ENCODE measurements at regions not wholly inside any gene's neighbourhood (a gene's known extent, or its start where the extent isn't known, plus 50 kb on each side); places are given as distances from the start of the nearest gene placed in this dataset.

GRCh38 chr18:21997207-21998143 is 171.9 kb upstream of the GATA6 start:
- peak overlapping the region; percentile 90 for H3K27ac ChIP-seq

DNA sequence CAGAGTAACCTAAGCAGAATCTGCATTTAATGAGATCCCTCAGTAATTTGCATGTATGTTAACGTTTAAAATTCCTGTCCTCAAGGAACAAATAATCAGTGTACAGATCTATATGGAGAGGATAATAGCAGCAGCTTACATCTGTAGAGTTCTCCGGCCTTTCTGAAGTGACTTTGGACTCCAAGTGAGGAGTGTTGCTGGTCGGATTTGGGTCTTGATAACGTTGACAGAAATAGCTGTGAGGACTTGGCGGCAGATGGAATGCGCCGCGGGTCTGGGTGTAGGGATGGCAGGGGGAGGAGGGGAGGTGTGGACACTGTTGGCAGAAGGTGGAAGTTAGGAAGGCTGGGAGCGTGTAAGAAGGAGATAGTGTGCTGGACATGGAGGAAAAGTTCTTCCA is 170.9 kb upstream of the GATA6 start:
- no peaks in the 10 kb centered on the region for H3K36me3 ChIP-seq
- DNase-seq (ENCODE audit: low read depth in 1 of 2, low spot score in 1 of 2), result peak; percentile 18 to 81
- no peaks in the 10 kb centered on the region for H3K27me3 ChIP-seq
- no peak overlapping the region for H3K4me3 ChIP-seq
- peaks cover 55% of the 10 kb centered on the region for H3K4me1 ChIP-seq (ENCODE audit: low read depth)
- peak overlapping the region; percentile 90 for H3K27ac ChIP-seq
- TF ChIP-seq, protein P1, sequence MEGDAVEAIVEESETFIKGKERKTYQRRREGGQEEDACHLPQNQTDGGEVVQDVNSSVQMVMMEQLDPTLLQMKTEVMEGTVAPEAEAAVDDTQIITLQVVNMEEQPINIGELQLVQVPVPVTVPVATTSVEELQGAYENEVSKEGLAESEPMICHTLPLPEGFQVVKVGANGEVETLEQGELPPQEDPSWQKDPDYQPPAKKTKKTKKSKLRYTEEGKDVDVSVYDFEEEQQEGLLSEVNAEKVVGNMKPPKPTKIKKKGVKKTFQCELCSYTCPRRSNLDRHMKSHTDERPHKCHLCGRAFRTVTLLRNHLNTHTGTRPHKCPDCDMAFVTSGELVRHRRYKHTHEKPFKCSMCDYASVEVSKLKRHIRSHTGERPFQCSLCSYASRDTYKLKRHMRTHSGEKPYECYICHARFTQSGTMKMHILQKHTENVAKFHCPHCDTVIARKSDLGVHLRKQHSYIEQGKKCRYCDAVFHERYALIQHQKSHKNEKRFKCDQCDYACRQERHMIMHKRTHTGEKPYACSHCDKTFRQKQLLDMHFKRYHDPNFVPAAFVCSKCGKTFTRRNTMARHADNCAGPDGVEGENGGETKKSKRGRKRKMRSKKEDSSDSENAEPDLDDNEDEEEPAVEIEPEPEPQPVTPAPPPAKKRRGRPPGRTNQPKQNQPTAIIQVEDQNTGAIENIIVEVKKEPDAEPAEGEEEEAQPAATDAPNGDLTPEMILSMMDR (IDR thresholded peaks at IDR 0.05; ENCODE audit: low read depth, low read length), result no peak
- no peaks in the 10 kb centered on the region for H3K9me3 ChIP-seq (ENCODE audit: low read depth)

More at GRCh38 chr18:21997207-21998143, 171.9 kb upstream of the GATA6 start:
- TF ChIP-seq, protein P1 (IDR thresholded peaks at IDR 0.05; ENCODE audit: low read depth, low read length), result peak; percentile 87
- no peak overlapping the region for H3K4me3 ChIP-seq
- no peaks in the 10 kb centered on the region for H3K27me3 ChIP-seq
- peak; percentile 66 to 74 for DNase-seq (ENCODE audit: low read depth in 1 of 2, low spot score in 1 of 2)
- H3K4me1 ChIP-seq (ENCODE audit: low read depth), result peaks cover 57% of the 10 kb centered on the region
- no peaks in the 10 kb centered on the region for H3K36me3 ChIP-seq
- no peaks in the 10 kb centered on the region for H3K9me3 ChIP-seq (ENCODE audit: low read depth)

- H3K27me3 ChIP-seq, result no peaks in the 10 kb centered on the region
- H3K4me1 ChIP-seq (ENCODE audit: low read depth), result peaks cover 45% of the 10 kb centered on the region
- no peaks in the 10 kb centered on the region for H3K36me3 ChIP-seq
- TF ChIP-seq, protein P1 (IDR thresholded peaks at IDR 0.05; ENCODE audit: low read depth, low read length), result no peak
- no peak overlapping the region for H3K4me3 ChIP-seq
- no peaks in the 10 kb centered on the region for H3K9me3 ChIP-seq (ENCODE audit: low read depth)
- DNase-seq (ENCODE audit: low read depth in 1 of 2, low spot score in 1 of 2), result no peak
- H3K27ac ChIP-seq, result no peak overlapping the region
Measured at GRCh38 chr18:22001912-22002487, 167.4 kb upstream of the GATA6 start.

- Histone ChIP-seq H3K9me3 (ENCODE audit: low read depth) (no peaks in the 10 kb centered on the region), H3K36me3 (no peaks in the 10 kb centered on the region), H3K27me3 (no peaks in the 10 kb centered on the region), H3K4me3 (no peak overlapping the region), H3K4me1 (ENCODE audit: low read depth) (peaks cover 13% of the 10 kb centered on the region), H3K27ac (peak overlapping the region; percentile 84)
- DNase-seq (ENCODE audit: low read depth in 1 of 2, low spot score in 1 of 2), result no peak
- TF ChIP-seq, protein P1 (IDR thresholded peaks at IDR 0.05; ENCODE audit: low read depth, low read length), result no peak
Measured at GRCh38 chr18:22005191-22005841, 164.1 kb upstream of the GATA6 start.

DNA sequence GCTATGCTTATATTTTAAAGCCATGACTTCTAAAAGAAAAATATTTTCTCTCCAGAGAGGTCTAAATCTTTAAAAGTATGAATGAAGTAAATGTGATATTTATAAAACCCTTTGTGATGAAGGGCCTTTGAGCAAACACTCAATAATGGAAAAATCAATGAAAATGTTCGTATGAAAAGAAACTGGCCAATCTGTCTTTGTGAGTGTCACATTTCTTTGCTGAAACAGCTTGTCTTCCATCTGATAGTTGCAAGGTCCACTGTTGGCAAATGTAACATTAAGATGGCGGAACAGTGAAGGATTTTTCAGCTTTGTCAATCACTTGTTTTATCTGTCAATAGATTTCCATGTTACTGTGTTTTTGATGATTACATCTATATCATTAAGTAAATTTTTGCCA is 162.9 kb upstream of the GATA6 start:
- DNase-seq (ENCODE audit: low read depth in 1 of 2, low spot score in 1 of 2), result no peak
- no peaks in the 10 kb centered on the region for H3K27me3 ChIP-seq
- TF ChIP-seq, protein P1 (IDR thresholded peaks at IDR 0.05; ENCODE audit: low read depth, low read length), result no peak
- H3K4me3 ChIP-seq, result no peak overlapping the region
- peak overlapping the region; percentile 84 for H3K27ac ChIP-seq
- H3K4me1 ChIP-seq (ENCODE audit: low read depth), result peaks cover 12% of the 10 kb centered on the region
- H3K9me3 ChIP-seq (ENCODE audit: low read depth), result no peaks in the 10 kb centered on the region
- H3K36me3 ChIP-seq, result no peaks in the 10 kb centered on the region
